ENCODE measurements at regions not wholly inside any gene's neighbourhood (a gene's known extent, or its start where the extent isn't known, plus 50 kb on each side); places are given as distances from the start of the nearest gene placed in this dataset.

GRCh38 chr6:101257163-101257562 is 136.3 kb upstream of the GRIK2 start (continued):
- TF ChIP-seq DNMT1 (CRISPR knock-in tag; IDR thresholded peaks at IDR 0.05): no peak

GRCh38 chr6:101259505-101259904 is 134.0 kb upstream of the GRIK2 start:
- Histone ChIP-seq H3K27ac (ENCODE audit: extremely low read length, insufficient read depth, low read length) (no peak overlapping the region), H4K20me1 (ENCODE audit: insufficient read depth, low read length) (no peaks in the 10 kb centered on the region), H3K4me1 (ENCODE audit: insufficient read depth, low read length) (no peaks in the 10 kb centered on the region), H3K79me2 (ENCODE audit: insufficient read depth, low read length) (no peaks in the 10 kb centered on the region), H3K4me2 (ENCODE audit: low read depth, low read length) (no peak overlapping the region), H3K36me3 (replicated peaks in 1 of 2; ENCODE audit: control insufficient read depth in 1 of 2, insufficient read depth in 2 of 2, low read length in 2 of 2) (no peaks in the 10 kb centered on the region), H3K9me3 (ENCODE audit: low read length) (peaks cover 9% of the 10 kb centered on the region; the same call in 1 of the 2 replicates), H3K27me3 (ENCODE audit: control insufficient read depth in 1 of 2, insufficient read depth in 2 of 2, low read length in 2 of 2) (no peaks in the 10 kb centered on the region; a peak in 1 of 5 replicates), H3K4me3 (replicated peaks in 1 of 3; ENCODE audit: insufficient read depth in 1 of 3, low read depth in 2 of 3, low read length in 3 of 3) (no peak overlapping the region), H2AFZ (ENCODE audit: low read length) (no peak overlapping the region), H3K9ac (ENCODE audit: insufficient read depth, low read depth, low read length) (no peak overlapping the region)
- WGBS (ENCODE audit: low lambda C conversion rate): 10% methylated on average over 5 of the region's 5 CpGs
- CTCF ChIA-PET (ENCODE audit: low intra/inter-chr PET ratio, low total read pairs): no interaction called here
- in situ Hi-C loops (cut with HindIII; ENCODE audit: extremely low pct_ligation_motif_present, low pct_unique_long_range_greater_than_20kb) (no loop called here), intact Hi-C loops (cut with micrococcal nuclease; ENCODE audit: unreplicated experiment) (no loop called here)
- FAIRE-seq (no peak), DNase-seq (ENCODE audit: low spot score) (no peak), ATAC-seq (no peak)
- no TSS peak for BruUV-seq (replicated peaks)
- POLR2A ChIA-PET: no interaction called here
- TF ChIP-seq SP4 (CRISPR knock-in tag; IDR thresholded peaks at IDR 0.05) (no peak), ZNF407 (CRISPR knock-in tag; IDR thresholded peaks at IDR 0.05; ENCODE audit: not compliant biosample characterization) (no peak), ZNF784 (CRISPR knock-in tag; IDR thresholded peaks at IDR 0.05; ENCODE audit: borderline replicate concordance) (no peak), CREM (IDR thresholded peaks at IDR 0.05) (no peak), CREM (CRISPR knock-in tag; IDR thresholded peaks at IDR 0.05) (no peak), IRF1 (CRISPR knock-in tag; IDR thresholded peaks at IDR 0.05; ENCODE audit: low read depth) (no peak), HES4 (CRISPR knock-in tag; IDR thresholded peaks at IDR 0.05; ENCODE audit: borderline replicate concordance) (no peak), STAG1 (CRISPR knock-in tag; IDR thresholded peaks at IDR 0.05) (no peak), MIXL1 (CRISPR knock-in tag; IDR thresholded peaks at IDR 0.05) (no peak), ZNF576 (CRISPR knock-in tag; IDR thresholded peaks at IDR 0.05) (no peak), ZNF354B (CRISPR knock-in tag; IDR thresholded peaks at IDR 0.05) (no peak), RBFOX2 (IDR thresholded peaks at IDR 0.05; ENCODE audit: low read depth, low read length) (no peak)
